ENCODE measurements at regions not wholly inside any gene's neighbourhood (a gene's known extent, or its start where the extent isn't known, plus 50 kb on each side); places are given as distances from the start of the nearest gene placed in this dataset.

- DNase-seq (ENCODE audit: low spot score) = no peak
Measured at GRCh38 chr12:92496790-92497189, 206.0 kb upstream of the PLEKHG7 start.

- DNase-seq (ENCODE audit: low spot score) = no peak
Measured at GRCh38 chr12:92495108-92495507, 207.7 kb upstream of the PLEKHG7 start.

- no peak for DNase-seq (ENCODE audit: low spot score)
Measured at GRCh38 chr12:92493816-92494215, 209.0 kb upstream of the PLEKHG7 start.

- no peak for DNase-seq (ENCODE audit: low spot score)
Measured at GRCh38 chr12:92492995-92493394, 209.8 kb upstream of the PLEKHG7 start.

- no peak for DNase-seq (ENCODE audit: low spot score)
Measured at GRCh38 chr12:92492291-92492690, 210.5 kb upstream of the PLEKHG7 start.

- no peak for DNase-seq (ENCODE audit: low spot score)
Measured at GRCh38 chr12:92489781-92490180, 213.0 kb upstream of the PLEKHG7 start.

- DNase-seq (ENCODE audit: low spot score) = no peak
Measured at GRCh38 chr12:92488735-92489134, 214.1 kb upstream of the PLEKHG7 start.

GRCh38 chr12:92487138-92487485, 215.7 kb upstream of the PLEKHG7 start:
- DNase-seq (ENCODE audit: low spot score) = no peak

- no peak for DNase-seq (ENCODE audit: low spot score)
Measured at GRCh38 chr12:92486443-92487137, 216.2 kb upstream of the PLEKHG7 start.

- no peak for DNase-seq (ENCODE audit: low spot score)
Measured at GRCh38 chr12:92485351-92486348, 217.1 kb upstream of the PLEKHG7 start.

GRCh38 chr12:92482599-92482998, 220.2 kb upstream of the PLEKHG7 start:
- no peak for DNase-seq (ENCODE audit: low spot score)

- no peak for DNase-seq (ENCODE audit: low spot score)
Measured at GRCh38 chr12:92481066-92481465, 221.7 kb upstream of the PLEKHG7 start.

GRCh38 chr12:92478692-92479091, 224.1 kb upstream of the PLEKHG7 start:
- no peak for DNase-seq (ENCODE audit: low spot score)

GRCh38 chr12:92476844-92477243, 225.9 kb upstream of the PLEKHG7 start:
- DNase-seq (ENCODE audit: low spot score) = no peak

- DNase-seq (ENCODE audit: low spot score) = no peak
Measured at GRCh38 chr12:92473564-92473963, 229.2 kb upstream of the PLEKHG7 start.

- no peak for DNase-seq (ENCODE audit: low spot score)
Measured at GRCh38 chr12:92472201-92472600, 230.6 kb upstream of the PLEKHG7 start.

GRCh38 chr12:92471551-92471950, 231.2 kb upstream of the PLEKHG7 start:
- DNase-seq (ENCODE audit: low spot score) = no peak

- no peak for DNase-seq (ENCODE audit: low spot score)
Measured at GRCh38 chr12:92470608-92471021, 232.2 kb upstream of the PLEKHG7 start.

GRCh38 chr12:92469837-92470236, 233.0 kb upstream of the PLEKHG7 start:
- DNase-seq (ENCODE audit: low spot score) = no peak

- DNase-seq (ENCODE audit: low spot score) = no peak
Measured at GRCh38 chr12:92468358-92469020, 234.3 kb upstream of the PLEKHG7 start.

GRCh38 chr12:92467886-92468285, 234.9 kb upstream of the PLEKHG7 start:
- DNase-seq (ENCODE audit: low spot score) = no peak

GRCh38 chr12:92466391-92467305, 236.1 kb upstream of the PLEKHG7 start:
- DNase-seq (ENCODE audit: low spot score) = peak; percentile 36

All from iPS-NIHi11 (cell line).